MM.1S (cell line): ENCODE measurements at regions not wholly inside any gene's neighbourhood (a gene's known extent, or its start where the extent isn't known, plus 50 kb on each side); places are given as distances from the start of the nearest gene placed in this dataset.

ENCODE experiments used
- DNase-seq: peaks from one replicate; pipeline ENCODE4 v3.0.0-alpha.2; 2015
- H2AFZ ChIP-seq: fragments of 300-600 bp; sonication (generic); 2 replicates; pipeline ENCODE4 v1.6.0; 2016; ENCODE audit warnings: antibody characterized with exemption, low read length
- H3F3A ChIP-seq: fragments of 300-600 bp; sonication (generic); 2 replicates; pipeline ENCODE4 v1.6.1; 2016; ENCODE audit warnings: mild to moderate bottlenecking, antibody characterized with exemption, low read length, moderate library complexity, mixed read lengths; ENCODE audit not compliant: insufficient read depth
- H3K27ac ChIP-seq: fragments of 300-600 bp; sonication (generic); 2 replicates; pipeline ENCODE4 v1.5.1; 2016; ENCODE audit warnings: mild to moderate bottlenecking, low read length
- H3K27me3 ChIP-seq: fragments of 300-600 bp; sonication (generic); replicated peaks from 2 replicates; pipeline ENCODE4 v1.6.0; 2016; ENCODE audit warnings: low read length; ENCODE audit not compliant: insufficient read depth
- H3K36me3 ChIP-seq: fragments of 300-600 bp; sonication (generic); replicated peaks from 2 replicates; pipeline ENCODE4 v1.6.1; 2016; ENCODE audit warnings: mild to moderate bottlenecking, low read length, mixed read lengths; ENCODE audit not compliant: insufficient read depth
- H3K4me1 ChIP-seq: fragments of 300-600 bp; sonication (generic); 2 replicates; pipeline ENCODE4 v1.6.1; 2016; ENCODE audit warnings: low read length, mixed read lengths
- H3K4me2 ChIP-seq: fragments of 300-600 bp; sonication (generic); 2 replicates; pipeline ENCODE4 v1.6.0; 2016; ENCODE audit warnings: low read depth, low read length
- H3K4me3 ChIP-seq: fragments of 300-600 bp; sonication (generic); 2 replicates; pipeline ENCODE4 v1.5.1; 2016; ENCODE audit warnings: low read length, mixed read lengths
- H3K79me2 ChIP-seq: fragments of 300-600 bp; sonication (generic); 2 replicates; pipeline ENCODE4 v1.6.1; 2016; ENCODE audit warnings: mixed run types, low read length, mixed read lengths
- H3K9ac ChIP-seq: fragments of 300-600 bp; sonication (generic); 2 replicates; pipeline ENCODE4 v1.6.1; 2016; ENCODE audit warnings: low read length, mixed read lengths
- H3K9me2 ChIP-seq: fragments of 300-600 bp; sonication (generic); replicated peaks from 2 replicates; pipeline ENCODE4 v1.6.1; 2016; ENCODE audit warnings: mild to moderate bottlenecking, low read length, mixed read lengths; ENCODE audit not compliant: insufficient read depth
- H3K9me3 ChIP-seq: fragments of 300-600 bp; sonication (generic); replicated peaks from 2 replicates; pipeline ENCODE4 v1.6.1; 2016; ENCODE audit warnings: mild to moderate bottlenecking, low read length, mixed read lengths; ENCODE audit not compliant: insufficient read depth
- H4K20me1 ChIP-seq: fragments of 300-600 bp; sonication (generic); 2 replicates; pipeline ENCODE4 v1.6.1; 2016; ENCODE audit warnings: mild to moderate bottlenecking, low read length, moderate library complexity, mixed read lengths; ENCODE audit not compliant: insufficient read depth
- CTCF ChIP-seq: fragments of 300-600 bp; sonication (generic); IDR thresholded peaks from 2 replicates; pipeline ENCODE4 v1.5.1; 2016; ENCODE audit warnings: antibody characterized with exemption, low read length, mixed read lengths
- EZH2 ChIP-seq: fragments of 300-600 bp; sonication (generic); optimal IDR thresholded peaks from 2 replicates; pipeline ENCODE3; 2017; ENCODE audit warnings: low read depth, mild to moderate bottlenecking, antibody characterized with exemption, low read length, mixed read lengths
- EZH2phosphoT487 ChIP-seq: fragments of 300-600 bp; sonication (generic); IDR thresholded peaks from 2 replicates; pipeline ENCODE4 v1.6.1; 2018; ENCODE audit warnings: antibody characterized with exemption, low read length

GRCh38 chr3:63034101-63034500 is 158.9 kb upstream of the CADPS start:
- Histone ChIP-seq H2AFZ (no peak overlapping the region), H3K36me3 (no peaks in the 10 kb centered on the region), H3K79me2 (no peaks in the 10 kb centered on the region), H3K4me2 (no peak overlapping the region), H3K4me3 (no peak overlapping the region), H3K9me3 (no peaks in the 10 kb centered on the region), H3K9ac (no peak overlapping the region), H3K9me2 (no peaks in the 10 kb centered on the region), H3K27ac (no peak overlapping the region), H4K20me1 (no peaks in the 10 kb centered on the region), H3K4me1 (no peaks in the 10 kb centered on the region), H3K27me3 (no peaks in the 10 kb centered on the region), H3F3A (no peaks in the 10 kb centered on the region)
- TF ChIP-seq EZH2 (no peak), CTCF (no peak), EZH2phosphoT487 (no peak)
- no peak for DNase-seq

- Histone ChIP-seq H4K20me1 (no peaks in the 10 kb centered on the region), H3K9ac (no peak overlapping the region), H3F3A (no peaks in the 10 kb centered on the region), H3K36me3 (no peaks in the 10 kb centered on the region), H3K4me1 (no peaks in the 10 kb centered on the region), H3K9me3 (no peaks in the 10 kb centered on the region), H3K27ac (no peak overlapping the region), H2AFZ (no peak overlapping the region), H3K4me2 (no peak overlapping the region), H3K9me2 (no peaks in the 10 kb centered on the region), H3K27me3 (no peaks in the 10 kb centered on the region), H3K4me3 (no peak overlapping the region), H3K79me2 (no peaks in the 10 kb centered on the region)
- no peak for DNase-seq
- no peak for TF ChIP-seq CTCF
- TF ChIP-seq EZH2phosphoT487: no peak
- no peak for TF ChIP-seq EZH2
Observed at GRCh38 chr3:63037116-63037515, 161.9 kb upstream of the CADPS start.

- no peak for DNase-seq
- Histone ChIP-seq H3K9me3 (no peaks in the 10 kb centered on the region), H4K20me1 (no peaks in the 10 kb centered on the region), H3F3A (no peaks in the 10 kb centered on the region), H3K27ac (no peak overlapping the region), H3K27me3 (no peaks in the 10 kb centered on the region), H3K4me1 (no peaks in the 10 kb centered on the region), H3K9ac (no peak overlapping the region), H2AFZ (no peak overlapping the region), H3K4me3 (no peak overlapping the region), H3K79me2 (no peaks in the 10 kb centered on the region), H3K4me2 (no peak overlapping the region), H3K9me2 (no peaks in the 10 kb centered on the region), H3K36me3 (no peaks in the 10 kb centered on the region)
- TF ChIP-seq EZH2phosphoT487: no peak
- TF ChIP-seq EZH2: no peak
- no peak for TF ChIP-seq CTCF
Observed at GRCh38 chr3:63042833-63043232, 167.6 kb upstream of the CADPS start.
